ENCODE measurements at regions not wholly inside any gene's neighbourhood (a gene's known extent, or its start where the extent isn't known, plus 50 kb on each side); places are given as distances from the start of the nearest gene placed in this dataset.

DNA sequence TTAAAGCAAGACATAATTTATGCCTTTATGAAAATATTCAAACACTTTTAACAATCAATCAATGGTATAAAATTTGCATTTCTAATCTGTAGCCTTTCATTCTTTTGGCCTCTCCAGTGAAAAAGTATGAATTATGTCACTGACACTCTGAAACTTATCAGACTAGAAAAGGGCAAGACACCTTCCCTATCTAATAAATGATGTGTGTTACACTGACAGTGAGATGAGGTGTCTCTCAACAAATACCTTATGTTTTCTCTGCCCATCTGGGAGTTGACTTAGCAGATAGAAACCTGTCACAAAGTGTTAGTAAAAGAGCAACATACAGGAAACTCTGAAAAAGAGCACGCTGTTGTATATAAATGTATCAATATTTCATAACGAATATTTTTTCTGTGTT is 94.2 kb upstream of the TECRL start:
- Histone ChIP-seq H3K4me2 (no peak overlapping the region), H3F3A (replicated peaks; ENCODE audit: low read depth) (no peaks in the 10 kb centered on the region), H2AFZ (no peak overlapping the region), H3K27me3 (ENCODE audit: insufficient read depth) (no peaks in the 10 kb centered on the region), H3K4me3 (no peak overlapping the region), H4K20me1 (replicated peaks; ENCODE audit: insufficient read depth) (no peaks in the 10 kb centered on the region), H3K79me2 (replicated peaks; ENCODE audit: insufficient read depth) (no peaks in the 10 kb centered on the region), H3K36me3 (ENCODE audit: insufficient read depth) (no peaks in the 10 kb centered on the region), H3K27ac (ENCODE audit: low read depth) (no peak overlapping the region), H3K9me2 (ENCODE audit: insufficient read depth) (no peaks in the 10 kb centered on the region), H3K4me1 (ENCODE audit: insufficient read depth) (no peaks in the 10 kb centered on the region)
- Mint-ChIP-seq H3K9me3 (no peaks in the 10 kb centered on the region), H3K27ac (no peak overlapping the region), H3K36me3 (ENCODE audit: low read depth) (no peaks in the 10 kb centered on the region), H3K4me1 (no peaks in the 10 kb centered on the region), H3K27me3 (ENCODE audit: insufficient read depth, low read depth, poor library complexity) (no peaks in the 10 kb centered on the region), H3K4me3 (no peak overlapping the region)
- TF ChIP-seq JUNB (IDR thresholded peaks at IDR 0.05; ENCODE audit: unreplicated experiment) (no peak), ZNF331 (CRISPR knock-in tag; IDR thresholded peaks at IDR 0.05; ENCODE audit: low read depth) (no peak), EZH2phosphoT487 (IDR thresholded peaks at IDR 0.05; ENCODE audit: unreplicated experiment) (no peak), POLR2AphosphoS5 (IDR thresholded peaks at IDR 0.05; ENCODE audit: low read depth) (no peak)
- TF ChIP-seq, protein P1, sequence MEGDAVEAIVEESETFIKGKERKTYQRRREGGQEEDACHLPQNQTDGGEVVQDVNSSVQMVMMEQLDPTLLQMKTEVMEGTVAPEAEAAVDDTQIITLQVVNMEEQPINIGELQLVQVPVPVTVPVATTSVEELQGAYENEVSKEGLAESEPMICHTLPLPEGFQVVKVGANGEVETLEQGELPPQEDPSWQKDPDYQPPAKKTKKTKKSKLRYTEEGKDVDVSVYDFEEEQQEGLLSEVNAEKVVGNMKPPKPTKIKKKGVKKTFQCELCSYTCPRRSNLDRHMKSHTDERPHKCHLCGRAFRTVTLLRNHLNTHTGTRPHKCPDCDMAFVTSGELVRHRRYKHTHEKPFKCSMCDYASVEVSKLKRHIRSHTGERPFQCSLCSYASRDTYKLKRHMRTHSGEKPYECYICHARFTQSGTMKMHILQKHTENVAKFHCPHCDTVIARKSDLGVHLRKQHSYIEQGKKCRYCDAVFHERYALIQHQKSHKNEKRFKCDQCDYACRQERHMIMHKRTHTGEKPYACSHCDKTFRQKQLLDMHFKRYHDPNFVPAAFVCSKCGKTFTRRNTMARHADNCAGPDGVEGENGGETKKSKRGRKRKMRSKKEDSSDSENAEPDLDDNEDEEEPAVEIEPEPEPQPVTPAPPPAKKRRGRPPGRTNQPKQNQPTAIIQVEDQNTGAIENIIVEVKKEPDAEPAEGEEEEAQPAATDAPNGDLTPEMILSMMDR (conservative IDR thresholded peaks at IDR 0.05; ENCODE audit: low read depth in 2 of 2) = no peak
- TF ChIP-seq, protein P2, sequence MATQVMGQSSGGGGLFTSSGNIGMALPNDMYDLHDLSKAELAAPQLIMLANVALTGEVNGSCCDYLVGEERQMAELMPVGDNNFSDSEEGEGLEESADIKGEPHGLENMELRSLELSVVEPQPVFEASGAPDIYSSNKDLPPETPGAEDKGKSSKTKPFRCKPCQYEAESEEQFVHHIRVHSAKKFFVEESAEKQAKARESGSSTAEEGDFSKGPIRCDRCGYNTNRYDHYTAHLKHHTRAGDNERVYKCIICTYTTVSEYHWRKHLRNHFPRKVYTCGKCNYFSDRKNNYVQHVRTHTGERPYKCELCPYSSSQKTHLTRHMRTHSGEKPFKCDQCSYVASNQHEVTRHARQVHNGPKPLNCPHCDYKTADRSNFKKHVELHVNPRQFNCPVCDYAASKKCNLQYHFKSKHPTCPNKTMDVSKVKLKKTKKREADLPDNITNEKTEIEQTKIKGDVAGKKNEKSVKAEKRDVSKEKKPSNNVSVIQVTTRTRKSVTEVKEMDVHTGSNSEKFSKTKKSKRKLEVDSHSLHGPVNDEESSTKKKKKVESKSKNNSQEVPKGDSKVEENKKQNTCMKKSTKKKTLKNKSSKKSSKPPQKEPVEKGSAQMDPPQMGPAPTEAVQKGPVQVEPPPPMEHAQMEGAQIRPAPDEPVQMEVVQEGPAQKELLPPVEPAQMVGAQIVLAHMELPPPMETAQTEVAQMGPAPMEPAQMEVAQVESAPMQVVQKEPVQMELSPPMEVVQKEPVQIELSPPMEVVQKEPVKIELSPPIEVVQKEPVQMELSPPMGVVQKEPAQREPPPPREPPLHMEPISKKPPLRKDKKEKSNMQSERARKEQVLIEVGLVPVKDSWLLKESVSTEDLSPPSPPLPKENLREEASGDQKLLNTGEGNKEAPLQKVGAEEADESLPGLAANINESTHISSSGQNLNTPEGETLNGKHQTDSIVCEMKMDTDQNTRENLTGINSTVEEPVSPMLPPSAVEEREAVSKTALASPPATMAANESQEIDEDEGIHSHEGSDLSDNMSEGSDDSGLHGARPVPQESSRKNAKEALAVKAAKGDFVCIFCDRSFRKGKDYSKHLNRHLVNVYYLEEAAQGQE (IDR thresholded peaks at IDR 0.05; ENCODE audit: unreplicated experiment) = no peak
- no peak for ATAC-seq
- no peak for DNase-seq (ENCODE audit: low spot score)

DNA sequence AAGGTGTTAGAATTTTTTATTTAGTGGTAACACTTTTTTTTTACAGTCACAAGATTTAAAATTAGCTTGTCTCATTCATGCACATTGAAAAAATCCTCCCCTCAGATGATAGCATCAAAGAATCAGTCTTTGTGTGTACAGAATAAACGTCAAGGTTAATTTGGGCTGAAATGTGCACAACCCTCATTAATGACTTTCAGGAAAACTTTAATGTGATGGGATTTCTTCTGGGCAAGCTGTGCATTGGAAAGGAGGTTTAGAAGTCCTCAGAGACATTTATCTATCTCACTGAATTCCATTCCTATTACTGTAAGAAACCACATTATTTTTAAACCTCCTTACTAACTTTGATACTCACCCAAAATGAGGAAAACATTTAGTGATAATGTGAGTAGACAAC is 88.2 kb upstream of the TECRL start:
- Mint-ChIP-seq H3K9me3 (no peaks in the 10 kb centered on the region), H3K4me1 (no peaks in the 10 kb centered on the region), H3K27ac (no peak overlapping the region), H3K36me3 (ENCODE audit: low read depth) (no peaks in the 10 kb centered on the region), H3K27me3 (ENCODE audit: insufficient read depth, low read depth, poor library complexity) (no peaks in the 10 kb centered on the region), H3K4me3 (no peak overlapping the region)
- no peak overlapping the region for H3K4me2 ChIP-seq
- no peaks in the 10 kb centered on the region for H3F3A ChIP-seq (replicated peaks; ENCODE audit: low read depth)
- 0 out of 2 replicates have a peak, but pooled peaks cover 3% of the 10 kb centered on the region for H3K9me2 ChIP-seq (ENCODE audit: insufficient read depth)
- H3K27ac ChIP-seq (ENCODE audit: low read depth) = no peak overlapping the region
- no peaks in the 10 kb centered on the region for H3K79me2 ChIP-seq (replicated peaks; ENCODE audit: insufficient read depth)
- no peak overlapping the region for H3K4me3 ChIP-seq
- H3K27me3 ChIP-seq (ENCODE audit: insufficient read depth) = no peaks in the 10 kb centered on the region
- no peaks in the 10 kb centered on the region for H3K36me3 ChIP-seq (ENCODE audit: insufficient read depth)
- H2AFZ ChIP-seq = no peak overlapping the region
- H3K4me1 ChIP-seq (ENCODE audit: insufficient read depth) = no peaks in the 10 kb centered on the region
- no peaks in the 10 kb centered on the region for H4K20me1 ChIP-seq (replicated peaks; ENCODE audit: insufficient read depth)
- DNase-seq (ENCODE audit: low spot score) (no peak), ATAC-seq (no peak)
- TF ChIP-seq EZH2 (IDR thresholded peaks at IDR 0.05; ENCODE audit: low read depth, unreplicated experiment) (no peak), NANOG (IDR thresholded peaks at IDR 0.05; ENCODE audit: borderline replicate concordance) (no peak), EZH2phosphoT487 (IDR thresholded peaks at IDR 0.05; ENCODE audit: unreplicated experiment) (no peak), ZNF114 (CRISPR knock-in tag; IDR thresholded peaks at IDR 0.05) (no peak), ZNF331 (CRISPR knock-in tag; IDR thresholded peaks at IDR 0.05; ENCODE audit: low read depth) (no peak), CREB1 (CRISPR knock-in tag; IDR thresholded peaks at IDR 0.05; ENCODE audit: low read depth) (no peak), POLR2AphosphoS5 (IDR thresholded peaks at IDR 0.05; ENCODE audit: low read depth) (no peak)
- TF ChIP-seq, protein P1 (conservative IDR thresholded peaks at IDR 0.05; ENCODE audit: low read depth in 2 of 2) = no peak
- TF ChIP-seq, protein P3, sequence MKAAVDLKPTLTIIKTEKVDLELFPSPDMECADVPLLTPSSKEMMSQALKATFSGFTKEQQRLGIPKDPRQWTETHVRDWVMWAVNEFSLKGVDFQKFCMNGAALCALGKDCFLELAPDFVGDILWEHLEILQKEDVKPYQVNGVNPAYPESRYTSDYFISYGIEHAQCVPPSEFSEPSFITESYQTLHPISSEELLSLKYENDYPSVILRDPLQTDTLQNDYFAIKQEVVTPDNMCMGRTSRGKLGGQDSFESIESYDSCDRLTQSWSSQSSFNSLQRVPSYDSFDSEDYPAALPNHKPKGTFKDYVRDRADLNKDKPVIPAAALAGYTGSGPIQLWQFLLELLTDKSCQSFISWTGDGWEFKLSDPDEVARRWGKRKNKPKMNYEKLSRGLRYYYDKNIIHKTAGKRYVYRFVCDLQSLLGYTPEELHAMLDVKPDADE (IDR thresholded peaks at IDR 0.05) = no peak

Data from GM23338 (cell line).